A172 (cell line): ENCODE measurements at regions not wholly inside any gene's neighbourhood (a gene's known extent, or its start where the extent isn't known, plus 50 kb on each side); places are given as distances from the start of the nearest gene placed in this dataset.

ENCODE experiments used
- DNase-seq: peaks from one replicate; pipeline ENCODE4 v3.0.0-alpha.2; 2015; ENCODE audit warnings: low spot score

GRCh38 chr18:77444385-77444784, 194.7 kb downstream of the GALR1 start:
- no peak for DNase-seq

DNA sequence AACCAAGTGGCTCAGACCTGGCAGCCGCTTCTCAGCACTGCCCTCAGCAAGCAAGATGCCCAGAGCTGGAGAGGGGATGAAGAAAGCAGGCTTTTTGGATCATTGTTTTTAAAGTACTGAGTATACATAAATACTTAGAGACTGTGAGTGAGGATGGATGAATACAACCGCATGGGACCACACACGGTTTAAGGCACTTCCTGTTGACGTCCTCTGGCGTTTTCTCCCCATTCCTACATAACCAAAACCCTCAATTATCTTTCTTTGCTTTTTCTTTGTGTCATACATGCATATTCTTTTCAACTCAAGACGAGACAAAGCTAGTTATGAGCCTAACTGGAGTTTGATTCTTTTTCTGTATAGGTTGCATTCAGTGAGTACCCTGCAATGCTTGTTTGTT, 198.4 kb downstream of the GALR1 start:
- no peak for DNase-seq

DNA sequence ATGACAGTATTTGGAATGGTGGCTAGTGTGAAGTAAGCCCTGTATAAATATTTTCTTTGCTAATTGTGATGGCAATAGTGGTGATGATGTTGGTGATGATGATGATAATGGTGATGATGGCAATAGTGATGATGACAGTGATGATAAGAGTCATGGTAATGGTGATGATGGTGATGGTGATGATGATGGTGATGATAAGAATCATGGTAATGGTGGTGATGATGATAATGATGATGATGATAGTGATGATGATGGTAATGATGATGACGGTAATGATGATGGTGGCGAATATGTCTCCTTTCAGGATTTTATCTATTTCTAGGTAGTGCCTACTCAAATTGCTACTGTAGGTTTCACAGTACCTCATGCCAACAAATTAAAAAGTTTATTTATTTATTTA, 205.4 kb downstream of the GALR1 start:
- no peak for DNase-seq

GRCh38 chr18:77457681-77458080, 208.0 kb downstream of the GALR1 start:
- DNase-seq = no peak

DNA sequence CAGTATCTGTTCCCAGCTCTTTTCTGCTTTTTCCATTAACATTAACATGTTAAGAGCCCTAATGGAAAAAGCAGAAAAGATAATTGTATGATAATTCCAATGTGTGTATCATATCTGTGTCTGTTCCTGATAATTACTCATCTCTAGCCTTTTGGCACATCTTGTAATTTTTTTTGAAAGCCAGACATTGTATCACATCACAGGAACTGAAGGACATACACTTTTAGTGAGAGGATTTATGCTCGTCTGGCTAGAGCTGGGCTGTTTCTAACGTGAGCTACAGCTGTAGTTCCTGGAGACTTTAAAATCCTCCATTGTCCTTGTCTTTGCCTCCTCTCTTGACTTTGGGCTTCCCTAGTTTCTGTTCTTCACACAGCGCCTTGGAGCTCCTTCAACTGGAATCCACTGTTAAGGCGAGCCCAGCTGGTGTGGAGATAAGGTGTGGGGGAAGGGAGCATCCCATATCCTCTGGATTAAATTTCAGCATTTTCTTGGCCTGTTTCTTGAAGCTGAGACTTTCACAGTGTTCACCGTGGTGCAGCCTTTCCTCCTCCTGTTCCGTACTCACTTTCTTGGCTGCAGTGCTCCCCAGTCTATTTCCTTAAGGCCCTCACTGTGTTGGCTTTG, 211.5 kb downstream of the GALR1 start:
- DNase-seq = no peak

GRCh38 chr18:77464917-77465316, 215.3 kb downstream of the GALR1 start:
- DNase-seq = no peak

GRCh38 chr18:77466890-77467289, 217.2 kb downstream of the GALR1 start:
- no peak for DNase-seq

- DNase-seq = no peak
Measured at GRCh38 chr18:77469131-77469530, 219.5 kb downstream of the GALR1 start.

GRCh38 chr18:77470569-77471413, 221.1 kb downstream of the GALR1 start:
- DNase-seq = no peak

DNA sequence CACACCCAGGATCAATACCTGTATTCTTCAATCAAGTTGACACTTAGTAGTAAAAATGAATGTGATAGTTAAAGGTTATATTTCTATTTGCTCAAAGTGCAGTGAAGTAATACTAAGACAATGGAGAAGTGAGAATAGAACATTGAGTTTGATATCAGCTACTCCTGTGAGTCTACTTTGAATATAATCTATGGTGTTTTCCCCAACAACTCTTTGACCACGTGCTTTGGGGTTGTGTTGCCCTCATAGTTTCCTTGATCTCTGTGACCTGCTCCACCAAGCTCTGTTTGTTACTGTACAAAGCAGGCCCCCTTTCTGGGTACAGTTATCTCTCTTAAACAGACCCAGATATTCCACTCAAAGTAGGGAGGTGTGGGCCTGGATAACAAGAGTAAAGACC, 222.9 kb downstream of the GALR1 start:
- no peak for DNase-seq

DNA sequence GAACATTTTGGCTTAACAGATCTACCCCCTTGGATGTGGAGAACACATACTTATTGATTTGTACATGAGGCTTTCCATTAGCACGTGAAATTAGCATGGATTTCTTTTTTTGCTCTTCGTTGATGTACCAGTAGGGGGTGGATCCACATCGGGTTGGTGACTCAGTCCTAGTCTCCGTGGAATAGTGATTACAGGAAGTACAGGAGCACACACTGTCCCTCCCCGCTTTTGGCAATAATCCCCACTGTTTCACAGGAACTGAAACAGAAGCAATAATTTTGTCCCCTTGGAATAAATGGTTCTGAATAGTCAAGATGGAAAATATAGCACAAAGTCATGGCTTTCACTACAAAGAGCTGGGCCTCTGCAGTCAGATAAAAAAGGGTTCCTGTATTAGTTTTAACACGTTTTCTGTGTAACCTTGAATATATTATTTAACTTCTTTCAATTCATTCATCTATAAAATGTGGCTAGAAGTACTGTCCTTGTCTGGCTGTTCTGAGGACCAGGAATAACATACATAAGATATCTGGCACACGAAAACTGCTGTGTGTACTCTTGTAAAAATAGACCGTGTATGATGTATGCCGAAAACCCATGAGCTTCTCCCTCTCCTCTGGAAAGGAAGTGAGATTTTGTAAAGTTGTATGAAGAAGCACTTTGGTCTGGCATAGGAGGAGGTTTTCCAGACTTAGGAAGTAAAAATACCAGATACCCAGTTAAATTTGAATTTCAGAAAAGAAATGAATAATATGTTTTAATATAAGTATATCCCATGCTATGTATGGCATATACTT, 229.2 kb downstream of the GALR1 start:
- DNase-seq = no peak

- no peak for DNase-seq
Measured at GRCh38 chr18:77481541-77481940, 231.9 kb downstream of the GALR1 start.

- DNase-seq = no peak
Measured at GRCh38 chr18:77482190-77483085, 232.8 kb downstream of the GALR1 start.

DNA sequence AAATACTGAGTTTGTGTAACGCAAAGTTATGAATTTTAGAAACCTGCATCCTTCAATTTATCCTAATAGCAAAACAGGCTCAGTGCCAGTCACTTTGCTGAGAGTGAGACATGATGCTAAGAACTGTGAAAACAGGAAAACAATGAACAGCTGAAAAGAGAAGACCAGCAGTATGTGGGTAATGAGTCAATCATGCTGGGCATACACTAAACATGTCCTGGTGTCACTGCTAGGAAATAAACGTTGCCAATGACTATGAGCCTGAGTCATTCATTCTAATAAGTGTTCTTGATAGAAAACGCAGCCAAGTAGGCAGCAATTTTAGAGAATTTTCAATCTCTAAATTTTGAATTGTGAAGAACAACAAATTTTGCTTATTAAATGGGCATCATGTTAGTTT, 237.3 kb downstream of the GALR1 start:
- DNase-seq = no peak

DNA sequence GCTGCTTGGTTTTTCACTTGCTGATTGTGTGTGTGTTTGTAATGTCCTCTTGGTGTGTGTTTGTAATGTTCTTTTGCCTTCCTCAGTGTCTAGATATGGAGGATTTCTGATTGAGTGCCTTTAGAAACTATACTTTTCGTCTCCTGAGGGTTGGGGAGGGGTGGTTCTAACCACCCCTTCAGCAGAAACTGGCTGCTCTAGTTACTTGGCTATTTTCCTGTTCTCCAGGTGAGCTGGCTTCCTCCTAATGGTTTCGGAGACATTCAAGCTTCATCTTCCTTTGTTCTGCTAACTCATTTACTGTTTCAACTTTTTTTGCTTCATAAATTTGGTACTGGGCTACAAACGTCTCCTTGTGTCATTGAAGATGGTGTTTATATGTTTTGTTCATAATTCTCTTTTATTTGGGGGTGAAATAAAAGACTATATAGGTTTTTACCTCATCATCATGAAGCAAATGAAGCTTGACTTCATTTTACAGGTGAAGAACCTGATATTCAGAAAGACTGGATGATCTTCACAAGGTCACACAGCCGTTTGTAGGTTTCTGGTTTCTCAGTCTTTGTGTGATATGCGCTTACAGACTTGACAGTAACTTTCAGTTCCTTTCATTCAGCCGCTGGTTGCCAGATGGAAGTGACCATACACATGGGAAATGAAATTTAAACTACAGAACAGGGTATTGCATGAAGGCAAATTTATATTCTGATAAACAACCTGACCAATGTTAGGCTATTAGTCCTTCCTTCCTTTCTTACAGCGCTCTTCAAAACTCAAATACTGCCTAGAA, 238.5 kb downstream of the GALR1 start:
- no peak for DNase-seq

- no peak for DNase-seq
Measured at GRCh38 chr18:77495079-77495478, 245.4 kb downstream of the GALR1 start.

GRCh38 chr18:77495982-77496690, 246.5 kb downstream of the GALR1 start:
- no peak for DNase-seq

GRCh38 chr18:77501266-77501665, 251.6 kb downstream of the GALR1 start:
- DNase-seq = no peak

DNA sequence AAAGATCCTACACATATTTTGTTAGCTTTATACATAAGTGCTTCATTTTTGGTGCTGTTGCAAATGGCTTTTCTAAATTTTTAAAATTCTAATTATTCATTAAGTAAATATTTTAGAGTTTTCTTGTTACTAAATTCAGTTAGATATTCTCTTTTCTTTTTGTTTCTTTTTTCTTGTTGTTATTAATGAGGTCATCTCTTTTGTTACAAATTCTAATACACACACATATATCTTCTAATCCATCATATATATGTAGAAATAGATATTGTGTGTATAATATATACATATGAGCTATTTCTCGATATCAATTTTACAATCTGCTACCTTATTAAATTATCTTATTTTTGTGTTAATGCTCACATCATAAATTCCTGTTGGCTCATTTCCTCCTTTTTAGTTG, 255.9 kb downstream of the GALR1 start:
- no peak for DNase-seq

DNA sequence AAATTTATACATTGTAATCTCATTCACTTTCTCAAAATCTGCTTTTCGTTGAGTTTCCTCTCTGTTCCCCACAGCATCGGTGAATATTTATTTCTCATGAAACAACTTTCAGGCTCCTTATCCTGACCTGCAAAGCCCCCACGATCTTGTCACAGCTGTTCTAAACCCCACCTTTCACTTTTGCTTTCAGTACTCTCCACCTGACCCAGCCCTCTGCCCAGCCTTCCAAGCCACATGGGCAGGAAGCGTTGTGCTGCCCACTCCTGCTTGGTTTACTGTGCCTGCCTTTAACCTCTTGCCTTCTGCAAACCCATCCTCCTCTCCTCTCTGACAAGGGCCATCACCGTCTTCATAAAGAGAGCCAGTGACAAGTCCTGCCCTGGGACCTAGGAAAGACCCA, 262.5 kb downstream of the GALR1 start:
- DNase-seq = no peak
